Liver (tissue), 8 donors: ENCODE measurements at regions not wholly inside any gene's neighbourhood (a gene's known extent, or its start where the extent isn't known, plus 50 kb on each side); places are given as distances from the start of the nearest gene placed in this dataset.

Source experiments
- DNase-seq: peaks from one replicate; pipeline ENCODE4 v3.0.0-alpha.2; 2017; ENCODE audit warnings: low spot score
- H3K27ac ChIP-seq, 2 donors: one replicate each; pipeline ENCODE4 v1.7.0; 2013; ENCODE audit warnings: inconsistent platforms in 2 of 2, low read length in 2 of 2, control low read depth in 1 of 2, low read depth in 1 of 2, mild to moderate bottlenecking in 1 of 2
- H3K27me3 ChIP-seq, 4 donors: one replicate each; pipeline versions ENCODE4 v1.6.1 to v1.7.0; 2013; ENCODE audit warnings: low read length in 3 of 4, inconsistent platforms in 1 of 4, mild to moderate bottlenecking in 1 of 4, moderate library complexity in 1 of 4; ENCODE audit not compliant: control insufficient read depth in 4 of 4, insufficient read depth in 4 of 4
- H3K36me3 ChIP-seq, 4 donors: one replicate each; pipeline versions ENCODE4 v1.6.1 to v1.7.0; 2013; ENCODE audit warnings: low read length in 3 of 4, mild to moderate bottlenecking in 3 of 4, low read depth in 1 of 4, moderate library complexity in 1 of 4; ENCODE audit not compliant: control insufficient read depth in 4 of 4, insufficient read depth in 3 of 4
- H3K4me1 ChIP-seq, 4 donors: one replicate each; pipeline versions ENCODE4 v1.6.1 to v1.7.0; 2013; ENCODE audit warnings: low read length in 3 of 4, mild to moderate bottlenecking in 3 of 4, moderate library complexity in 1 of 4; ENCODE audit not compliant: control insufficient read depth in 4 of 4, insufficient read depth in 4 of 4
- H3K4me3 ChIP-seq, 3 donors: one replicate each; pipeline versions ENCODE4 v1.6.1 to v1.7.0; 2013; ENCODE audit warnings: low read length in 3 of 3, control low read depth in 1 of 3, low read depth in 1 of 3, mild to moderate bottlenecking in 1 of 3
- H3K9ac ChIP-seq, 2 donors: one replicate each; pipeline ENCODE4 v1.7.0; 2013; ENCODE audit warnings: low read length in 2 of 2, mild to moderate bottlenecking in 2 of 2, moderate library complexity in 2 of 2, control low read depth in 1 of 2, low read depth in 1 of 2
- H3K9me3 ChIP-seq, 4 donors: one replicate each; pipeline versions ENCODE4 v1.6.1 to v1.7.0; 2013; ENCODE audit warnings: low read length in 3 of 4; ENCODE audit not compliant: control insufficient read depth in 4 of 4
- EGR1 ChIP-seq, 2 donors: IDR thresholded peaks; 2 replicates each; pipeline ENCODE4 v1.6.1; 2016 to 2018; ENCODE audit warnings: antibody characterized with exemption in 2 of 2, low read depth in 2 of 2
- FOXA1 ChIP-seq: IDR thresholded peaks from 2 replicates; pipeline ENCODE4 v1.6.1; 2016; ENCODE audit warnings: antibody characterized with exemption
- FOXA2 ChIP-seq: IDR thresholded peaks from 2 replicates; pipeline ENCODE4 v1.6.1; 2016; ENCODE audit warnings: antibody characterized with exemption
- GABPA ChIP-seq, 2 donors: IDR thresholded peaks in 1 of 2; conservative IDR thresholded peaks in 1 of 2; 2 replicates each; pipeline ENCODE4 v1.6.1; 2016; ENCODE audit warnings: antibody characterized with exemption in 2 of 2, mild to moderate bottlenecking in 1 of 2, moderate library complexity in 1 of 2
- HNF4A ChIP-seq, 2 donors: conservative IDR thresholded peaks; 2 replicates each; pipeline ENCODE4 v1.6.1; 2016; ENCODE audit warnings: antibody characterized with exemption in 2 of 2, mild to moderate bottlenecking in 2 of 2
- HNF4G ChIP-seq: IDR thresholded peaks from 2 replicates; pipeline ENCODE4 v1.6.1; 2016; ENCODE audit warnings: antibody characterized with exemption
- JUND ChIP-seq, 2 donors: IDR thresholded peaks; 2 replicates each; pipeline ENCODE4 v1.6.1; 2016; ENCODE audit warnings: antibody characterized with exemption in 2 of 2
- NR2F2 ChIP-seq: IDR thresholded peaks from 2 replicates; pipeline ENCODE4 v1.6.1; 2016; ENCODE audit warnings: antibody characterized with exemption
- RAD21 ChIP-seq, 2 donors: IDR thresholded peaks; 2 replicates each; pipeline ENCODE4 v1.6.1; 2016; ENCODE audit warnings: antibody characterized with exemption in 2 of 2, mild to moderate bottlenecking in 2 of 2
- RXRA ChIP-seq, 2 donors: IDR thresholded peaks; 2 replicates each; pipeline ENCODE4 v1.6.1; 2017 to 2018; ENCODE audit warnings: antibody characterized with exemption in 2 of 2, mild to moderate bottlenecking in 1 of 2
- SP1 ChIP-seq: IDR thresholded peaks from 2 replicates; pipeline ENCODE4 v1.6.1; 2018; ENCODE audit warnings: antibody characterized with exemption, mild to moderate bottlenecking
- TAF1 ChIP-seq: conservative IDR thresholded peaks from 2 replicates; pipeline ENCODE4 v1.6.1; 2016; ENCODE audit warnings: antibody characterized with exemption, mild to moderate bottlenecking
- YY1 ChIP-seq: IDR thresholded peaks from 2 replicates; pipeline ENCODE4 v1.6.1; 2016; ENCODE audit warnings: antibody characterized with exemption, mild to moderate bottlenecking
- WGBS: extraction: QIAGEN DNeasy Blood & Tissue Kit; methylation state at CpG from one replicate; pipeline ENCODE4 v1.1.7; 2013; 5-methylcytosine and 5-hydroxymethylcytosine counted together
- TF ChIP-seq, protein P1 (sequence below): IDR thresholded peaks from 2 replicates; pipeline ENCODE4 v1.6.1; 2016; ENCODE audit warnings: antibody characterized with exemption, mild to moderate bottlenecking
- TF ChIP-seq, protein P2 (sequence below): IDR thresholded peaks from 2 replicates; pipeline ENCODE4 v1.6.1; 2016; ENCODE audit warnings: antibody characterized with exemption
- TF ChIP-seq, protein P3 (sequence below): fragments of 150-350 bp; IDR thresholded peaks from 2 replicates; pipeline ENCODE4 v1.5.1; 2017; ENCODE audit warnings: improper control_type of control experiment, low read depth, low read length; ENCODE audit not compliant: missing input control
- TF ChIP-seq, protein P4 (sequence below): IDR thresholded peaks from 2 replicates; pipeline ENCODE4 v1.6.1; 2016; ENCODE audit warnings: antibody characterized with exemption
- TF ChIP-seq, protein P5 (sequence below): IDR thresholded peaks from 2 replicates; pipeline ENCODE4 v1.6.1; 2016; ENCODE audit warnings: antibody characterized with exemption
- donor health status: healthy.
- donor health status: healthy.
- donor health status: healthy.
- donor health status: healthy.
- donor health status: healthy.

DNA sequence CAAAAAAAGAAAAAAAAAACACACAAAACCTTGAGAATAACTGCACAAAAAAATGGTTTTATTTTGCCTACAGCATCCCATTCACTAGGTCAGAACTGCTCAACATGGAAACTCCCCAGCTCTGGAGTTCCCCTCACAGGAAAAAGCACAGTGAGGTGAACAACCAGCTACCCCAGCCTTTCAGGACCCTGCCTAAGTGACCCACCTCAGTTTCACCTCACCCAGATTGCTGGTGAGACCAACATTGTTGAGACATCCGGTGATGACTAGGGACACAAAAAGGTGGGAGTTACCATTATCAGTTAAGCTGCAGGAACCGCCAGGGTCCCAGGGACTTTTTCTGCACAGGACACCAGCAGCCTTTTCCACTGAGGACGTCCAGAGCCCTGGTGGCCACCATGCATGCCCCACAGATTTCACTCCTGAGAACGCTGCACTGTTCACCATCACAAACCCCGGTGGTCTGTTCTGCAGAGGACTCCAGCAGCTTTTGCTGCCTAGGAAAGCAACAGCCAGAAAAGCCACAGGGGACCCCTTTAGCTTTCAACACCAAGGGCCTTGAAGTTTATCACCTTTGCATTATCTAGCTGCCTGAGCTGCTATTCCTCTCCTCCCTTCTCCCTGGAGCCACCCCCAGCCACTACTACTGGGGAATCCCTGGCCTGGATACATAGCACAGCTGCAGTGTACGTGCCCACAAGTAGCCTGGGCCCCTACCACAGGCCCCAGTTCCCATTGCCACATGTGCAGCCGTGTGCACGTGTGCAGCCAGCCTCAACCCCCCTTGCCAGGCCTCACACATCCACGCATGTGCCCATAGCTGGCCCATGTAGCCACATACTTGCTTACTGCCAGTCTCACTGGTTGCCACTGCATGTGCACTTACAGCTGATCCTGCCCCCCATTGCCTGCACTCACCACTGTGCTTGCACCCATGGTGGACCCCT lies 62.5 kb upstream of the FAR2 start:
- Histone ChIP-seq H3K4me3 (no peak overlapping the region), H3K27me3 (peaks cover 0 to 3% (median 0%) of the 10 kb centered on the region in 4 donors), H3K9me3 (no peaks in the 10 kb centered on the region), H3K4me1 (no peaks in the 10 kb centered on the region), H3K36me3 (no peaks in the 10 kb centered on the region), H3K9ac (no peak overlapping the region), H3K27ac (no peak overlapping the region)
- DNase-seq, result no peak
- TF ChIP-seq NR2F2, result no peak
- TF ChIP-seq RXRA (IDR thresholded peaks at IDR 0.05), result no peak
- TF ChIP-seq FOXA2, result no peak
- TF ChIP-seq FOXA1, result no peak
- TF ChIP-seq, protein P1, sequence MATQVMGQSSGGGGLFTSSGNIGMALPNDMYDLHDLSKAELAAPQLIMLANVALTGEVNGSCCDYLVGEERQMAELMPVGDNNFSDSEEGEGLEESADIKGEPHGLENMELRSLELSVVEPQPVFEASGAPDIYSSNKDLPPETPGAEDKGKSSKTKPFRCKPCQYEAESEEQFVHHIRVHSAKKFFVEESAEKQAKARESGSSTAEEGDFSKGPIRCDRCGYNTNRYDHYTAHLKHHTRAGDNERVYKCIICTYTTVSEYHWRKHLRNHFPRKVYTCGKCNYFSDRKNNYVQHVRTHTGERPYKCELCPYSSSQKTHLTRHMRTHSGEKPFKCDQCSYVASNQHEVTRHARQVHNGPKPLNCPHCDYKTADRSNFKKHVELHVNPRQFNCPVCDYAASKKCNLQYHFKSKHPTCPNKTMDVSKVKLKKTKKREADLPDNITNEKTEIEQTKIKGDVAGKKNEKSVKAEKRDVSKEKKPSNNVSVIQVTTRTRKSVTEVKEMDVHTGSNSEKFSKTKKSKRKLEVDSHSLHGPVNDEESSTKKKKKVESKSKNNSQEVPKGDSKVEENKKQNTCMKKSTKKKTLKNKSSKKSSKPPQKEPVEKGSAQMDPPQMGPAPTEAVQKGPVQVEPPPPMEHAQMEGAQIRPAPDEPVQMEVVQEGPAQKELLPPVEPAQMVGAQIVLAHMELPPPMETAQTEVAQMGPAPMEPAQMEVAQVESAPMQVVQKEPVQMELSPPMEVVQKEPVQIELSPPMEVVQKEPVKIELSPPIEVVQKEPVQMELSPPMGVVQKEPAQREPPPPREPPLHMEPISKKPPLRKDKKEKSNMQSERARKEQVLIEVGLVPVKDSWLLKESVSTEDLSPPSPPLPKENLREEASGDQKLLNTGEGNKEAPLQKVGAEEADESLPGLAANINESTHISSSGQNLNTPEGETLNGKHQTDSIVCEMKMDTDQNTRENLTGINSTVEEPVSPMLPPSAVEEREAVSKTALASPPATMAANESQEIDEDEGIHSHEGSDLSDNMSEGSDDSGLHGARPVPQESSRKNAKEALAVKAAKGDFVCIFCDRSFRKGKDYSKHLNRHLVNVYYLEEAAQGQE, result no peak
- TF ChIP-seq, protein P2, sequence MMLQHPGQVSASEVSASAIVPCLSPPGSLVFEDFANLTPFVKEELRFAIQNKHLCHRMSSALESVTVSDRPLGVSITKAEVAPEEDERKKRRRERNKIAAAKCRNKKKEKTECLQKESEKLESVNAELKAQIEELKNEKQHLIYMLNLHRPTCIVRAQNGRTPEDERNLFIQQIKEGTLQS, result no peak
- TF ChIP-seq, protein P3, sequence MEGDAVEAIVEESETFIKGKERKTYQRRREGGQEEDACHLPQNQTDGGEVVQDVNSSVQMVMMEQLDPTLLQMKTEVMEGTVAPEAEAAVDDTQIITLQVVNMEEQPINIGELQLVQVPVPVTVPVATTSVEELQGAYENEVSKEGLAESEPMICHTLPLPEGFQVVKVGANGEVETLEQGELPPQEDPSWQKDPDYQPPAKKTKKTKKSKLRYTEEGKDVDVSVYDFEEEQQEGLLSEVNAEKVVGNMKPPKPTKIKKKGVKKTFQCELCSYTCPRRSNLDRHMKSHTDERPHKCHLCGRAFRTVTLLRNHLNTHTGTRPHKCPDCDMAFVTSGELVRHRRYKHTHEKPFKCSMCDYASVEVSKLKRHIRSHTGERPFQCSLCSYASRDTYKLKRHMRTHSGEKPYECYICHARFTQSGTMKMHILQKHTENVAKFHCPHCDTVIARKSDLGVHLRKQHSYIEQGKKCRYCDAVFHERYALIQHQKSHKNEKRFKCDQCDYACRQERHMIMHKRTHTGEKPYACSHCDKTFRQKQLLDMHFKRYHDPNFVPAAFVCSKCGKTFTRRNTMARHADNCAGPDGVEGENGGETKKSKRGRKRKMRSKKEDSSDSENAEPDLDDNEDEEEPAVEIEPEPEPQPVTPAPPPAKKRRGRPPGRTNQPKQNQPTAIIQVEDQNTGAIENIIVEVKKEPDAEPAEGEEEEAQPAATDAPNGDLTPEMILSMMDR, result no peak
- no peak for TF ChIP-seq HNF4G
- TF ChIP-seq SP1, result no peak
- no peak for TF ChIP-seq TAF1
- TF ChIP-seq JUND (IDR thresholded peaks at IDR 0.05), result no peak
- TF ChIP-seq, protein P4, sequence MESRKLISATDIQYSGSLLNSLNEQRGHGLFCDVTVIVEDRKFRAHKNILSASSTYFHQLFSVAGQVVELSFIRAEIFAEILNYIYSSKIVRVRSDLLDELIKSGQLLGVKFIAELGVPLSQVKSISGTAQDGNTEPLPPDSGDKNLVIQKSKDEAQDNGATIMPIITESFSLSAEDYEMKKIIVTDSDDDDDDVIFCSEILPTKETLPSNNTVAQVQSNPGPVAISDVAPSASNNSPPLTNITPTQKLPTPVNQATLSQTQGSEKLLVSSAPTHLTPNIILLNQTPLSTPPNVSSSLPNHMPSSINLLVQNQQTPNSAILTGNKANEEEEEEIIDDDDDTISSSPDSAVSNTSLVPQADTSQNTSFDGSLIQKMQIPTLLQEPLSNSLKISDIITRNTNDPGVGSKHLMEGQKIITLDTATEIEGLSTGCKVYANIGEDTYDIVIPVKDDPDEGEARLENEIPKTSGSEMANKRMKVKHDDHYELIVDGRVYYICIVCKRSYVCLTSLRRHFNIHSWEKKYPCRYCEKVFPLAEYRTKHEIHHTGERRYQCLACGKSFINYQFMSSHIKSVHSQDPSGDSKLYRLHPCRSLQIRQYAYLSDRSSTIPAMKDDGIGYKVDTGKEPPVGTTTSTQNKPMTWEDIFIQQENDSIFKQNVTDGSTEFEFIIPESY, result no peak
- TF ChIP-seq YY1, result no peak
- no peak for TF ChIP-seq EGR1 (IDR thresholded peaks at IDR 0.05; ENCODE audit: low read depth in 2 of 2)
- TF ChIP-seq, protein P5, sequence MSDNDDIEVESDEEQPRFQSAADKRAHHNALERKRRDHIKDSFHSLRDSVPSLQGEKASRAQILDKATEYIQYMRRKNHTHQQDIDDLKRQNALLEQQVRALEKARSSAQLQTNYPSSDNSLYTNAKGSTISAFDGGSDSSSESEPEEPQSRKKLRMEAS, result no peak
- no peak for TF ChIP-seq RAD21 (IDR thresholded peaks at IDR 0.05)
- TF ChIP-seq GABPA (IDR thresholded peaks at IDR 0.05 in 1 of 2, conservative IDR thresholded peaks at IDR 0.05 in 1 of 2), result no peak
- no peak for TF ChIP-seq HNF4A (conservative IDR thresholded peaks at IDR 0.05)
- WGBS, result 59% methylated on average over 9 of the region's 9 CpGs
